Activated CD4-positive, alpha-beta T cell treated with anti-CD3 and anti-CD28 coated beads for 48 hours (primary cell): ENCODE measurements at regions not wholly inside any gene's neighbourhood (a gene's known extent, or its start where the extent isn't known, plus 50 kb on each side); places are given as distances from the start of the nearest gene placed in this dataset.

Source experiments
- DNase-seq: peaks from one replicate; pipeline ENCODE4 v3.0.0-alpha.2; 2020

- DNase-seq, result no peak
Measured at GRCh38 chr1:4972761-4973320, 318.4 kb downstream of the AJAP1 start.

- DNase-seq, result no peak
Measured at GRCh38 chr1:4971666-4972065, 317.3 kb downstream of the AJAP1 start.

GRCh38 chr1:4970532-4970931 is 316.1 kb downstream of the AJAP1 start:
- DNase-seq, result no peak

GRCh38 chr1:4969556-4970129 is 315.2 kb downstream of the AJAP1 start:
- no peak for DNase-seq

GRCh38 chr1:4965346-4966075 is 311.1 kb downstream of the AJAP1 start:
- no peak for DNase-seq

GRCh38 chr1:4964634-4965345 is 310.4 kb downstream of the AJAP1 start:
- no peak for DNase-seq

- DNase-seq, result no peak
Measured at GRCh38 chr1:4963251-4963650, 308.8 kb downstream of the AJAP1 start.

GRCh38 chr1:4962836-4963235 is 308.4 kb downstream of the AJAP1 start:
- no peak for DNase-seq

- DNase-seq, result no peak
Measured at GRCh38 chr1:4961935-4962645, 307.7 kb downstream of the AJAP1 start.

- DNase-seq, result no peak
Measured at GRCh38 chr1:4960782-4961475, 306.5 kb downstream of the AJAP1 start.

GRCh38 chr1:4960336-4960735 is 305.9 kb downstream of the AJAP1 start:
- no peak for DNase-seq

GRCh38 chr1:4959216-4959615 is 304.8 kb downstream of the AJAP1 start:
- no peak for DNase-seq

- DNase-seq, result no peak
Measured at GRCh38 chr1:4957027-4957426, 302.6 kb downstream of the AJAP1 start.

GRCh38 chr1:4954392-4954791 is 300.0 kb downstream of the AJAP1 start:
- no peak for DNase-seq

GRCh38 chr1:4951601-4952000 is 297.2 kb downstream of the AJAP1 start:
- no peak for DNase-seq

- DNase-seq, result no peak
Measured at GRCh38 chr1:4946343-4946742, 291.9 kb downstream of the AJAP1 start.

GRCh38 chr1:4944911-4945310 is 290.5 kb downstream of the AJAP1 start:
- DNase-seq, result no peak

- no peak for DNase-seq
Measured at GRCh38 chr1:4944072-4944471, 289.7 kb downstream of the AJAP1 start.

GRCh38 chr1:4939266-4939665 is 284.9 kb downstream of the AJAP1 start:
- no peak for DNase-seq

- no peak for DNase-seq
Measured at GRCh38 chr1:4937876-4938534, 283.6 kb downstream of the AJAP1 start.

- DNase-seq, result no peak
Measured at GRCh38 chr1:4935807-4936206, 281.4 kb downstream of the AJAP1 start.

- no peak for DNase-seq
Measured at GRCh38 chr1:4933232-4933631, 278.8 kb downstream of the AJAP1 start.
